B cell (primary cell): ENCODE measurements at regions not wholly inside any gene's neighbourhood (a gene's known extent, or its start where the extent isn't known, plus 50 kb on each side); places are given as distances from the start of the nearest gene placed in this dataset.

Source experiments
- ATAC-seq: fragments of 200-7000 bp; cut with Tn5 transposase; one replicate; pipeline ENCODE4 v1.10.0; 2021; ENCODE audit warnings: low read depth, mild to moderate bottlenecking, moderate number of reproducible peaks, moderate library complexity
- CTCF ChIA-PET: fragments of 350-600 bp; sonication (Branson Sonifier 250); formaldehyde crosslinking; loops from one replicate; lab custom pipeline; 2021; ENCODE audit warnings: antibody characterized with exemption, inconsistent platforms; lab: Charles Lee
- POLR2A ChIA-PET: fragments of 350-600 bp; sonication (Branson Sonifier 250); formaldehyde crosslinking; loops from one replicate; lab custom pipeline; 2021; ENCODE audit warnings: antibody characterized with exemption; lab: Charles Lee
- DNase-seq: peaks from one replicate; pipeline ENCODE4 v3.0.0; 2013
- H2AFZ ChIP-seq: 2 replicates; pipeline ENCODE4 v1.6.1; 2012; ENCODE audit warnings: mild to moderate bottlenecking, low read depth, low read length; ENCODE audit not compliant: insufficient read depth, poor library complexity, severe bottlenecking
- H3K27ac ChIP-seq, 2 donors: 1 replicate in 1 of 2; 2 replicates in 1 of 2; pipeline ENCODE4 v1.5.1; 2012 to 2013; ENCODE audit warnings: low read length in 2 of 2, mild to moderate bottlenecking in 2 of 2, moderate library complexity in 1 of 2
- H3K27me3 ChIP-seq, 4 experiments: fragments of 200-600 bp in 1 of 4; sonication (generic) in 1 of 4; replicated peaks in 1 of 4; 1 replicate in 2 of 4; 2 replicates in 2 of 4; pipeline versions ENCODE4 v1.6.1 to v1.7.0; 2013 to 2016; ENCODE audit warnings: low read length in 3 of 4, mild to moderate bottlenecking in 2 of 4, mixed read lengths in 1 of 4, moderate library complexity in 1 of 4; ENCODE audit not compliant: insufficient read depth in 4 of 4, control insufficient read depth in 3 of 4; ENCODE audit errors: control extremely low read depth in 1 of 4
- H3K36me3 ChIP-seq, 2 experiments: replicated peaks in 1 of 2; 1 replicate in 1 of 2; 2 replicates in 1 of 2; pipeline versions ENCODE4 v1.6.1 to v1.7.1; 2013; ENCODE audit warnings: low read length in 1 of 2; ENCODE audit not compliant: insufficient read depth in 2 of 2, control insufficient read depth in 1 of 2; ENCODE audit errors: control extremely low read depth in 1 of 2, extremely low read depth in 1 of 2
- H3K4me1 ChIP-seq, 2 donors: fragments of 200-600 bp in 1 of 2; sonication (generic) in 1 of 2; 1 replicate in 1 of 2; 2 replicates in 1 of 2; pipeline versions ENCODE4 v1.5.1 to v1.6.1; 2013 to 2017; ENCODE audit warnings: low read length in 2 of 2; ENCODE audit not compliant: control insufficient read depth in 2 of 2, insufficient read depth in 2 of 2
- H3K4me2 ChIP-seq: replicated peaks from 2 replicates; pipeline ENCODE3; 2012; ENCODE audit warnings: mild to moderate bottlenecking, low read depth, low read length; ENCODE audit not compliant: poor library complexity, severe bottlenecking
- H3K4me3 ChIP-seq, 5 experiments: fragments of 200-600 bp in 1 of 5; sonication (generic) in 1 of 5; 1 replicate in 3 of 5; 2 replicates in 2 of 5; pipeline versions ENCODE4 v1.5.1 to v1.7.0; 2011 to 2016; ENCODE audit warnings: low read length in 4 of 5, mild to moderate bottlenecking in 4 of 5, low read depth in 2 of 5, control low read depth in 1 of 5, moderate library complexity in 1 of 5; ENCODE audit not compliant: insufficient read depth in 1 of 5; ENCODE audit errors: control extremely low read depth in 1 of 5, extremely low read depth in 1 of 5
- H3K79me2 ChIP-seq: fragments of 200-600 bp; sonication (generic); one replicate; pipeline ENCODE4 v1.6.0; 2016; ENCODE audit warnings: low read length; ENCODE audit not compliant: control insufficient read depth, insufficient read depth
- H3K9ac ChIP-seq: fragments of 200-600 bp; sonication (generic); 2 replicates; pipeline ENCODE4 v1.6.1; 2017; ENCODE audit warnings: mild to moderate bottlenecking, low read length, moderate library complexity
- H3K9me3 ChIP-seq, 3 donors: one replicate each; pipeline versions ENCODE4 v1.6.1 to v1.7.1; 2013; ENCODE audit warnings: low read length in 2 of 3; ENCODE audit not compliant: control insufficient read depth in 2 of 3, insufficient read depth in 1 of 3; ENCODE audit errors: control extremely low read depth in 1 of 3
- H4K20me1 ChIP-seq: 2 replicates; pipeline ENCODE4 v1.6.0; 2012; ENCODE audit warnings: mild to moderate bottlenecking, low read length; ENCODE audit not compliant: insufficient read depth, control insufficient read depth, poor library complexity, severe bottlenecking
- H3K27ac Mint-ChIP-seq: one replicate; pipeline ENCODE4 v1.8.0; 2021; ENCODE audit warnings: mixed read lengths
- H3K27me3 Mint-ChIP-seq: one replicate; pipeline ENCODE4 v1.8.0; 2021; ENCODE audit warnings: mixed read lengths
- H3K4me1 Mint-ChIP-seq: one replicate; pipeline ENCODE4 v1.8.0; 2021; ENCODE audit warnings: mixed read lengths
- H3K4me3 Mint-ChIP-seq: one replicate; pipeline ENCODE4 v1.8.0; 2021; ENCODE audit warnings: mixed read lengths
- H3K9me3 Mint-ChIP-seq: one replicate; pipeline ENCODE4 v1.8.0; 2022; ENCODE audit warnings: mixed read lengths; ENCODE audit not compliant: insufficient read depth
- CTCF ChIP-seq: fragments of 200-600 bp; IDR thresholded peaks from one replicate; pipeline ENCODE4 v1.8.0; 2022; ENCODE audit warnings: antibody characterized with exemption, mild to moderate bottlenecking
- EZH2 ChIP-seq: IDR thresholded peaks from 2 replicates; pipeline ENCODE4 v1.6.1; 2012; ENCODE audit warnings: borderline replicate concordance, low read depth, mild to moderate bottlenecking, moderate library complexity, low read length; ENCODE audit not compliant: insufficient read depth, poor library complexity, severe bottlenecking
- WGBS: methylation state at CpG from one replicate; pipeline ENCODE4 v1.1.5; 2013; ENCODE audit warnings: missing lambda C conversion rate; ENCODE audit not compliant: insufficient coverage; 5-methylcytosine and 5-hydroxymethylcytosine counted together
- intact Hi-C: fragments of 100-400 bp; cut with micrococcal nuclease; formaldehyde crosslinking; loops from one replicate; pipeline ENCODE4 v1.10.0; 2022

- ATAC-seq, result no peak
- Histone ChIP-seq H3K9ac (no peak overlapping the region), H3K4me3 (no peak overlapping the region), H3K36me3 (no peaks in the 10 kb centered on the region), H3K79me2 (no peaks in the 10 kb centered on the region), H4K20me1 (no peaks in the 10 kb centered on the region), H3K4me2 (no peak overlapping the region), H3K9me3 (peaks cover 0 to 2% (median 0%) of the 10 kb centered on the region in 3 donors), H3K4me1 (no peaks in the 10 kb centered on the region), H3K27me3 (no peaks in the 10 kb centered on the region), H3K27ac (no peak overlapping the region), H2AFZ (no peak overlapping the region)
- Mint-ChIP-seq H3K4me1 (no peaks in the 10 kb centered on the region), H3K9me3 (peaks cover 4% of the 10 kb centered on the region), H3K4me3 (no peak overlapping the region), H3K27ac (no peak overlapping the region), H3K27me3 (no peaks in the 10 kb centered on the region)
- WGBS, result 67% methylated on average over 1 of the region's 3 CpGs
- intact Hi-C loops, result no loop called here
- no peak for DNase-seq
- ChIA-PET POLR2A (no interaction called here), CTCF (no interaction called here)
- TF ChIP-seq EZH2 (no peak), CTCF (no peak)
Measured at GRCh38 chr21:16800536-16801275, 712.1 kb upstream of the CXADR start.

- H3K27me3 Mint-ChIP-seq, result no peaks in the 10 kb centered on the region
- ATAC-seq (no peak), DNase-seq (no peak)
- intact Hi-C loops, result no loop called here
- no peaks in the 10 kb centered on the region for H3K4me1 ChIP-seq
- no peak overlapping the region for H3K9ac ChIP-seq
- H3K79me2 ChIP-seq, result no peaks in the 10 kb centered on the region
- no peaks in the 10 kb centered on the region for H4K20me1 ChIP-seq
- no peaks in the 10 kb centered on the region for H3K9me3 ChIP-seq
- H3K4me3 ChIP-seq, result no peak overlapping the region
- CTCF ChIA-PET, result no interaction called here
- no peak for TF ChIP-seq CTCF
- no peak for TF ChIP-seq EZH2
- H3K36me3 ChIP-seq, result no peaks in the 10 kb centered on the region
- no CpG with 5 or more reads among the region's 1 CpG for WGBS
- no peak overlapping the region for H3K4me3 Mint-ChIP-seq
- POLR2A ChIA-PET, result no interaction called here
- no peak overlapping the region for H3K4me2 ChIP-seq
- no peak overlapping the region for H3K27ac ChIP-seq
- H3K4me1 Mint-ChIP-seq, result no peaks in the 10 kb centered on the region
- no peak overlapping the region for H2AFZ ChIP-seq
- no peak overlapping the region for H3K27ac Mint-ChIP-seq
- no peaks in the 10 kb centered on the region for H3K27me3 ChIP-seq
- peaks cover 3% of the 10 kb centered on the region for H3K9me3 Mint-ChIP-seq
Measured at GRCh38 chr21:16811011-16811410, 701.8 kb upstream of the CXADR start.
